K562 (cell line): ENCODE measurements at regions not wholly inside any gene's neighbourhood (a gene's known extent, or its start where the extent isn't known, plus 50 kb on each side); places are given as distances from the start of the nearest gene placed in this dataset.

ENCODE experiments used
- ATAC-seq: fragments of 200-7000 bp; cut with Tn5 transposase; 3 replicates; pipeline ENCODE4 v1.9.1; 2020; ENCODE audit warnings: moderate library complexity
- BruUV-seq: library from RNA; stranded (reverse); fragments of 400-500 nt; replicated peaks from 2 replicates; lab custom pipeline; 2021; lab: Mats Ljungman, UMichigan
- CTCF ChIA-PET: fragments of 300-600 bp; formaldehyde crosslinking; extraction: SDS; loops from one replicate; lab custom pipeline; 2021; ENCODE audit warnings: low intra/inter-chr PET ratio; lab: Yijun Ruan, JAX
- POLR2A ChIA-PET: fragments of 300-600, 350-650 bp; sonication (Branson Sonifier 250); formaldehyde crosslinking; extraction: SDS; loops from one replicate; lab custom pipeline; 2021; ENCODE audit warnings: antibody characterized with exemption, inconsistent platforms; lab: Yijun Ruan, JAX
- DNase-seq, 4 experiments: peaks; one replicate each; pipeline versions ENCODE4 v3.0.0 to v3.0.0-alpha.2; 2011 to 2018; ENCODE audit warnings: low spot score in 3 of 4, mixed read lengths in 3 of 4; ENCODE audit errors: extremely low read depth in 1 of 4
- FAIRE-seq: peaks from 2 replicates; lab custom pipeline; 2011; peaks lifted over from hg19 to GRCh38; lab: Jason Lieb, UNC
- H2AFZ ChIP-seq: 2 replicates; pipeline ENCODE4 v1.6.0; 2011; ENCODE audit warnings: low read depth, low read length, control low read depth, inconsistent platforms
- H3K27ac ChIP-seq: fragments of 200-600 bp; 3 replicates; pipeline ENCODE4 v1.8.0; 2011; ENCODE audit warnings: low read depth, mild to moderate bottlenecking, control low read depth, inconsistent platforms, low read length, moderate library complexity, mixed read lengths; ENCODE audit errors: extremely low read depth
- H3K27me3 ChIP-seq, 2 experiments: fragments of 300-600 bp in 1 of 2; 2 replicates in 1 of 2; 3 replicates in 1 of 2; pipeline versions ENCODE4 v1.6.0 to v1.8.0; 2011; ENCODE audit warnings: inconsistent platforms in 2 of 2, low read length in 2 of 2, mild to moderate bottlenecking in 1 of 2, mixed read lengths in 1 of 2, moderate library complexity in 1 of 2; ENCODE audit not compliant: control insufficient read depth in 2 of 2, insufficient read depth in 2 of 2
- H3K36me3 ChIP-seq: fragments of 300-600 bp; 3 replicates; pipeline ENCODE4 v1.8.0; 2011; ENCODE audit warnings: mild to moderate bottlenecking, low read length, inconsistent platforms; ENCODE audit not compliant: control insufficient read depth, insufficient read depth
- H3K4me1 ChIP-seq, 2 experiments: fragments of 200-600 bp in 1 of 2; replicated peaks in 1 of 2; 2 replicates in 1 of 2; 3 replicates in 1 of 2; pipeline versions ENCODE4 v1.5.1 to v1.8.0; 2011; ENCODE audit warnings: inconsistent platforms in 2 of 2, low read length in 2 of 2, mild to moderate bottlenecking in 1 of 2, mixed read lengths in 1 of 2, moderate library complexity in 1 of 2; ENCODE audit not compliant: control insufficient read depth in 2 of 2, insufficient read depth in 2 of 2
- H3K4me2 ChIP-seq: 2 replicates; pipeline ENCODE4 v1.6.1; 2011; ENCODE audit warnings: low read length, control low read depth, inconsistent platforms, mixed read lengths; ENCODE audit not compliant: insufficient read depth
- H3K4me3 ChIP-seq: fragments of 200-600 bp; sonication (generic), shearing (Covaris generic); 2 replicates; pipeline ENCODE4 v1.5.1; 2016; ENCODE audit warnings: control low read depth, inconsistent platforms
- H3K79me2 ChIP-seq: fragments of 200-600 bp; 3 replicates; pipeline ENCODE4 v1.8.0; 2011; ENCODE audit warnings: low read length, inconsistent platforms; ENCODE audit not compliant: control insufficient read depth, insufficient read depth
- H3K9ac ChIP-seq, 2 experiments: 2 replicates each; pipeline versions ENCODE4 v1.6.0 to v1.6.1; 2011; ENCODE audit warnings: low read depth in 2 of 2, low read length in 2 of 2, control low read depth in 1 of 2, inconsistent platforms in 1 of 2, mild to moderate bottlenecking in 1 of 2, mixed read lengths in 1 of 2; ENCODE audit not compliant: insufficient read depth in 1 of 2
- H3K9me1 ChIP-seq: one replicate; pipeline ENCODE4 v1.6.0; 2011; ENCODE audit warnings: inconsistent platforms, mild to moderate bottlenecking, low read length, moderate library complexity; ENCODE audit not compliant: control insufficient read depth, insufficient read depth
- H3K9me3 ChIP-seq: replicated peaks from 2 replicates; pipeline ENCODE4 v1.5.1; 2011; ENCODE audit warnings: low read depth, low read length, inconsistent platforms; ENCODE audit not compliant: control insufficient read depth, insufficient read depth
- H4K20me1 ChIP-seq: replicated peaks from 2 replicates; pipeline ENCODE4 v1.6.1; 2011; ENCODE audit warnings: low read length, inconsistent platforms, mixed read lengths; ENCODE audit not compliant: control insufficient read depth, insufficient read depth
- ARID1B ChIP-seq: fragments of 450-650 bp; IDR thresholded peaks from 2 replicates; pipeline ENCODE4 v1.6.1; 2016; ENCODE audit warnings: antibody characterized with exemption, mild to moderate bottlenecking, inconsistent platforms
- CBX8 ChIP-seq: fragments of 200-600 bp; sonication (generic); IDR thresholded peaks from 2 replicates; pipeline ENCODE4 v1.6.1; 2012; ENCODE audit warnings: borderline replicate concordance, mixed run types, low read depth, mild to moderate bottlenecking, moderate library complexity, mixed read lengths, low read length, control low read depth, inconsistent platforms; ENCODE audit not compliant: poor library complexity, severe bottlenecking; ENCODE audit errors: extremely low read depth
- CEBPB ChIP-seq: fragments of 450-650 bp; IDR thresholded peaks from 2 replicates; pipeline ENCODE4 v1.6.1; 2016; ENCODE audit warnings: missing genetic modification characterization, missing compliant biosample characterization
- EGR1 ChIP-seq: fragments of 450-650 bp; conservative IDR thresholded peaks from 2 replicates; pipeline ENCODE4 v1.6.1; 2017; ENCODE audit warnings: mild to moderate bottlenecking
- HEY1 ChIP-seq: fragments of 250-450 bp; sonication (Bioruptor Pico); IDR thresholded peaks from 2 replicates; pipeline ENCODE4 v1.5.0; 2020; ENCODE audit warnings: mild to moderate bottlenecking, moderate library complexity, borderline replicate concordance
- HMG20A ChIP-seq: fragments of 450-650 bp; formaldehyde crosslinking; conservative IDR thresholded peaks from 2 replicates; pipeline ENCODE4 v1.4.0; 2020; ENCODE audit warnings: mild to moderate bottlenecking, mixed read lengths
- JUN ChIP-seq, 2 experiments: sonication (generic) in 1 of 2; formaldehyde crosslinking in 1 of 2; IDR thresholded peaks; 2 replicates each; pipeline versions ENCODE4 v1.6.1 to v1.8.0; 2012 to 2022; ENCODE audit warnings: borderline replicate concordance in 2 of 2, mild to moderate bottlenecking in 2 of 2, improper control_type of control experiment in 1 of 2, low read depth in 1 of 2, low read length in 1 of 2, missing genetic modification reagents in 1 of 2
- KLF10 ChIP-seq: fragments of 250-450 bp; sonication (Bioruptor Pico); IDR thresholded peaks from 2 replicates; pipeline ENCODE4 v1.6.1; 2021; ENCODE audit warnings: matching md5 sums
- PHF21A ChIP-seq: fragments of 450-650 bp; IDR thresholded peaks from 2 replicates; pipeline ENCODE4 v1.6.1; 2017; ENCODE audit warnings: low read depth, borderline replicate concordance
- SMARCC2 ChIP-seq: fragments of 450-650 bp; IDR thresholded peaks from 2 replicates; pipeline ENCODE4 v1.6.1; 2017; ENCODE audit warnings: antibody characterized with exemption, moderate library complexity, mild to moderate bottlenecking, low read depth
- SREBF2 ChIP-seq: sonication (generic); formaldehyde crosslinking; IDR thresholded peaks from 2 replicates; pipeline ENCODE4 v1.4.0; 2020; ENCODE audit warnings: mild to moderate bottlenecking, missing genetic modification reagents
- SUPT5H ChIP-seq: fragments of 450-650 bp; IDR thresholded peaks from 2 replicates; pipeline ENCODE4 v1.6.1; 2016
- TAF9B ChIP-seq: fragments of 450-650 bp; IDR thresholded peaks from 2 replicates; pipeline ENCODE4 v1.6.1; 2018; ENCODE audit warnings: mild to moderate bottlenecking; ENCODE audit not compliant: partially characterized antibody
- TEAD1 ChIP-seq, 2 experiments: fragments of 450-650 bp in 1 of 2; sonication (generic) in 1 of 2; formaldehyde crosslinking; IDR thresholded peaks; 2 replicates each; pipeline versions ENCODE4 v1.4.0 to v1.8.0; 2020 to 2022; ENCODE audit warnings: mild to moderate bottlenecking in 2 of 2, missing genetic modification reagents in 1 of 2
- U2AF2 ChIP-seq: fragments of 200-400 bp; formaldehyde crosslinking; optimal IDR thresholded peaks from 2 replicates; pipeline ENCODE3; 2017; ENCODE audit warnings: low read depth, mild to moderate bottlenecking, low read length
- ZNF311 ChIP-seq: fragments of 250-450 bp; sonication (Bioruptor Pico); IDR thresholded peaks from 2 replicates; pipeline ENCODE4 v1.4.0; 2020; ENCODE audit warnings: mild to moderate bottlenecking, moderate library complexity
- ZNF668 ChIP-seq: fragments of 250-450 bp; sonication (Bioruptor Pico); IDR thresholded peaks from 2 replicates; pipeline ENCODE4 v1.8.0; 2022; ENCODE audit warnings: mild to moderate bottlenecking, inconsistent platforms
- WGBS: fragments of 100-300 bp; shearing (Covaris generic); methylation state at CpG from one replicate; pipeline ENCODE4 v1.1.6; 2016; ENCODE audit warnings: low coverage, mixed read lengths; ENCODE audit not compliant: insufficient coverage; ENCODE audit errors: missing lambda C conversion rate; 5-methylcytosine and 5-hydroxymethylcytosine counted together
- in situ Hi-C: fragments of 300-500 bp; cut with MboI; formaldehyde crosslinking; loops from 4 replicates; pipeline ENCODE4 v1.15.0; 2018; ENCODE audit warnings: inconsistent platforms, mixed read lengths
- intact Hi-C: fragments of 100-400 bp; cut with micrococcal nuclease; formaldehyde crosslinking; loops from 2 replicates; pipeline ENCODE4 v1.14.2; 2022
- TF ChIP-seq, protein P1 (sequence below): fragments of 450-650 bp; conservative IDR thresholded peaks from 2 replicates; pipeline ENCODE4 v1.6.1; 2016; ENCODE audit warnings: missing genetic modification characterization, low read depth, mild to moderate bottlenecking, missing compliant biosample characterization, moderate library complexity

DNA sequence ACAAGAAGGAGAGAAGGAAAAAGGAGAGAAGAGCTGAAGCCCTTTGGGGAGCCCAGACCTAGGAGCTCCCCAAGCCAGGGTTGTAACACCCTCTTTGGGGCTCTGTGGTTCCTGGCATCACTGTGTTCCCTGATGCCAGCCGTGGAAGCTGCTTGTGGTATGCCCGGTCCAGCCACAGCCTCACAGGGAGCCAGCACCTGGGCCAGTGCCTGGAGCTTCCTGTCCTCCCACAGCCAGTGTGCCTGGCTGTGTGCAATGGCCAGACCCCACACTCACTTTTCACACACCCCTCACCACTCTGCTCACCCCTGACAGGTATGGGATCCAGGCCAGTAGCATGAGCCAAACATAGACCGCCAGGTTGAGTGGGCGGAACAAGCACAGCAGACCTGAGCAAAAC lies 834.7 kb downstream of the FLRT2 start:
- WGBS, result 0% methylated on average over 3 of the region's 4 CpGs
- no peak overlapping the region for H3K4me3 ChIP-seq
- in situ Hi-C loops, result no loop called here
- no TSS peak for BruUV-seq
- POLR2A ChIA-PET, result no interaction called here
- H3K27me3 ChIP-seq, result no peaks in the 10 kb centered on the region
- no peak for ATAC-seq
- H3K4me1 ChIP-seq, result no peaks in the 10 kb centered on the region
- H3K9me3 ChIP-seq, result no peaks in the 10 kb centered on the region
- no peak overlapping the region for H3K4me2 ChIP-seq
- H4K20me1 ChIP-seq, result no peaks in the 10 kb centered on the region
- no peaks in the 10 kb centered on the region for H3K9me1 ChIP-seq
- H2AFZ ChIP-seq, result no peak overlapping the region
- no peaks in the 10 kb centered on the region for H3K79me2 ChIP-seq
- no peak for TF ChIP-seq PHF21A
- TF ChIP-seq KLF10, result no peak
- TF ChIP-seq ZNF668 (CRISPR knock-in tag), result no peak
- TF ChIP-seq CEBPB, result no peak
- TF ChIP-seq TEAD1 (CRISPR knock-in tag; IDR thresholded peaks at IDR 0.05), result no peak
- TF ChIP-seq ARID1B, result no peak
- TF ChIP-seq, all 486 proteins: peak for 0
- no peak for FAIRE-seq
- CTCF ChIA-PET, result no interaction called here
- no peak for DNase-seq
- no peak overlapping the region for H3K9ac ChIP-seq
- no peaks in the 10 kb centered on the region for H3K36me3 ChIP-seq
- intact Hi-C loops, result no loop called here
- no peak overlapping the region for H3K27ac ChIP-seq

DNA sequence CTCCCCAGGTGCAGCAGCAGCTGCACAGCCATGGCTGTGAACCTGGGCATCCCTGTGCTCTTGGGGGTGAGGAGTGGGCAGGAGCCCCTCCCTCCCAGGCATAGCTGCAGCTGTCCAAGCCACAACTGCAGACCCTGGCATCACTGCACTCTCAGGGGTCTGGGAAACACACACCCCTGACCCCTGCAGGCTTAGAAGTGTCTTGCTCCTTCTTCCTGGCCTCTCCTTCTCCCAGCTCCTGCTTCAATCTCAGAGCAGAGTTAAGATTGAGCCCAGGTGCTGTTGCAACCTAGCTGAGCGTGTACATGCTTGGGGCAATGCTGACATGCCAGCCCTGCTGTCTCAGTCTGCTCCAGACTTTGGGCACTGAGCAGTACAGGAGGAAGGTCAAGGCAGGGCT lies 833.6 kb downstream of the FLRT2 start:
- FAIRE-seq (no peak), DNase-seq (no peak), ATAC-seq (no peak)
- BruUV-seq, result no TSS peak
- Histone ChIP-seq H2AFZ (no peak overlapping the region), H3K27me3 (no peaks in the 10 kb centered on the region), H4K20me1 (no peaks in the 10 kb centered on the region), H3K36me3 (no peaks in the 10 kb centered on the region), H3K9me3 (no peaks in the 10 kb centered on the region), H3K4me3 (no peak overlapping the region), H3K9me1 (no peaks in the 10 kb centered on the region), H3K27ac (no peak overlapping the region), H3K79me2 (no peaks in the 10 kb centered on the region), H3K4me2 (no peak overlapping the region), H3K4me1 (no peaks in the 10 kb centered on the region), H3K9ac (no peak overlapping the region)
- in situ Hi-C loops, result no loop called here
- no CpG with 5 or more reads among the region's 1 CpG for WGBS
- intact Hi-C loops, result no loop called here
- ChIA-PET POLR2A (no interaction called here), CTCF (no interaction called here)
- TF ChIP-seq HEY1 (CRISPR knock-in tag), result no peak
- no peak for TF ChIP-seq JUN (IDR thresholded peaks at IDR 0.05; ENCODE audit: borderline replicate concordance, low read depth, low read length)
- no peak for TF ChIP-seq JUN (CRISPR knock-in tag; IDR thresholded peaks at IDR 0.05; ENCODE audit: borderline replicate concordance)
- TF ChIP-seq SREBF2 (CRISPR knock-in tag), result no peak
- TF ChIP-seq, protein P1, sequence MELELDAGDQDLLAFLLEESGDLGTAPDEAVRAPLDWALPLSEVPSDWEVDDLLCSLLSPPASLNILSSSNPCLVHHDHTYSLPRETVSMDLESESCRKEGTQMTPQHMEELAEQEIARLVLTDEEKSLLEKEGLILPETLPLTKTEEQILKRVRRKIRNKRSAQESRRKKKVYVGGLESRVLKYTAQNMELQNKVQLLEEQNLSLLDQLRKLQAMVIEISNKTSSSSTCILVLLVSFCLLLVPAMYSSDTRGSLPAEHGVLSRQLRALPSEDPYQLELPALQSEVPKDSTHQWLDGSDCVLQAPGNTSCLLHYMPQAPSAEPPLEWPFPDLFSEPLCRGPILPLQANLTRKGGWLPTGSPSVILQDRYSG (tag), result no peak
- no peak for TF ChIP-seq U2AF2
- TF ChIP-seq ZNF311, result no peak
- no peak for TF ChIP-seq HMG20A (CRISPR knock-in tag)
- no peak for TF ChIP-seq TAF9B
- no peak for TF ChIP-seq SMARCC2
- TF ChIP-seq EGR1, result no peak
- TF ChIP-seq CBX8, result no peak
- no peak for TF ChIP-seq SUPT5H
